Activated T-helper 2 cell treated with anti-CD3 and anti-CD28 coated beads, Interferon-gamma antibody, Interleukin-2, Interleukin-4, amounts not matched to agents 10 μg/mL and 5 μg/mL and 100 μg/mL, durations not matched to agents 14 hours and 24 hours and 36 hours (primary cell): ENCODE measurements at regions not wholly inside any gene's neighbourhood (a gene's known extent, or its start where the extent isn't known, plus 50 kb on each side); places are given as distances from the start of the nearest gene placed in this dataset.

Experiments
- DNase-seq: peaks from one replicate; pipeline ENCODE4 v3.0.0; 2021; ENCODE audit warnings: low spot score
- H3K27ac Mint-ChIP-seq: one replicate; pipeline ENCODE4 v1.8.0; 2021; ENCODE audit warnings: mixed read lengths
- H3K27me3 Mint-ChIP-seq: one replicate; pipeline ENCODE4 v1.8.0; 2021; ENCODE audit warnings: low read depth, mixed read lengths
- H3K36me3 Mint-ChIP-seq: one replicate; pipeline ENCODE4 v1.8.0; 2021; ENCODE audit warnings: low read depth, mixed read lengths
- H3K4me1 Mint-ChIP-seq: one replicate; pipeline ENCODE4 v1.8.0; 2021; ENCODE audit warnings: low read depth, mixed read lengths
- H3K4me3 Mint-ChIP-seq: one replicate; pipeline ENCODE4 v1.8.0; 2021; ENCODE audit warnings: low read depth, mild to moderate bottlenecking, moderate library complexity, mixed read lengths
- H3K9me3 Mint-ChIP-seq: one replicate; pipeline ENCODE4 v1.8.0; 2021; ENCODE audit warnings: mixed read lengths
- intact Hi-C: fragments of 100-400 bp; cut with micrococcal nuclease; formaldehyde crosslinking; loops from one replicate; pipeline ENCODE4 v1.15.1; 2023

GRCh38 chr11:15471895-15472799 is 357.4 kb downstream of the INSC start:
- H3K4me3 Mint-ChIP-seq: no peak overlapping the region
- intact Hi-C loops: no loop called here
- H3K36me3 Mint-ChIP-seq: no peaks in the 10 kb centered on the region
- DNase-seq: no peak
- H3K9me3 Mint-ChIP-seq: no peaks in the 10 kb centered on the region
- no peaks in the 10 kb centered on the region for H3K4me1 Mint-ChIP-seq
- H3K27ac Mint-ChIP-seq: no peak overlapping the region
- no peaks in the 10 kb centered on the region for H3K27me3 Mint-ChIP-seq

- Mint-ChIP-seq H3K27ac (no peak overlapping the region), H3K9me3 (no peaks in the 10 kb centered on the region), H3K27me3 (no peaks in the 10 kb centered on the region), H3K4me1 (no peaks in the 10 kb centered on the region), H3K36me3 (no peaks in the 10 kb centered on the region), H3K4me3 (no peak overlapping the region)
- intact Hi-C loops: no loop called here
- DNase-seq: no peak
These were observed 359.5 kb downstream of the INSC start for GRCh38 chr11:15473954-15474837.

- intact Hi-C loops: no loop called here
- H3K36me3 Mint-ChIP-seq: no peaks in the 10 kb centered on the region
- no peaks in the 10 kb centered on the region for H3K9me3 Mint-ChIP-seq
- H3K4me3 Mint-ChIP-seq: no peak overlapping the region
- DNase-seq: no peak
- H3K27ac Mint-ChIP-seq: no peak overlapping the region
- no peaks in the 10 kb centered on the region for H3K27me3 Mint-ChIP-seq
- H3K4me1 Mint-ChIP-seq: no peaks in the 10 kb centered on the region
These were observed 361.7 kb downstream of the INSC start for GRCh38 chr11:15476371-15476917.

- Mint-ChIP-seq H3K36me3 (no peaks in the 10 kb centered on the region), H3K27ac (no peak overlapping the region), H3K4me1 (no peaks in the 10 kb centered on the region), H3K27me3 (no peaks in the 10 kb centered on the region), H3K9me3 (no peaks in the 10 kb centered on the region), H3K4me3 (no peak overlapping the region)
- DNase-seq: no peak
- intact Hi-C loops: no loop called here
These were observed 367.1 kb downstream of the INSC start for GRCh38 chr11:15481871-15482270.

- Mint-ChIP-seq H3K36me3 (no peaks in the 10 kb centered on the region), H3K27ac (no peak overlapping the region), H3K4me3 (no peak overlapping the region), H3K4me1 (no peaks in the 10 kb centered on the region), H3K9me3 (no peaks in the 10 kb centered on the region), H3K27me3 (no peaks in the 10 kb centered on the region)
- DNase-seq: no peak
- intact Hi-C loops: no loop called here
These were observed 368.5 kb downstream of the INSC start for GRCh38 chr11:15483205-15483604.

GRCh38 chr11:15484398-15484797 is 369.7 kb downstream of the INSC start:
- intact Hi-C loops: no loop called here
- no peaks in the 10 kb centered on the region for H3K36me3 Mint-ChIP-seq

GRCh38 chr11:15485432-15485831 is 370.7 kb downstream of the INSC start:
- Mint-ChIP-seq H3K27me3 (no peaks in the 10 kb centered on the region), H3K36me3 (no peaks in the 10 kb centered on the region), H3K27ac (no peak overlapping the region), H3K4me1 (no peaks in the 10 kb centered on the region), H3K4me3 (no peak overlapping the region), H3K9me3 (no peaks in the 10 kb centered on the region)
- intact Hi-C loops: no loop called here
- DNase-seq: no peak

More at GRCh38 chr11:15484398-15484797, 369.7 kb downstream of the INSC start:
- H3K27ac Mint-ChIP-seq: no peak overlapping the region
- no peaks in the 10 kb centered on the region for H3K27me3 Mint-ChIP-seq
- DNase-seq: no peak
- no peak overlapping the region for H3K4me3 Mint-ChIP-seq
- no peaks in the 10 kb centered on the region for H3K9me3 Mint-ChIP-seq
- no peaks in the 10 kb centered on the region for H3K4me1 Mint-ChIP-seq

GRCh38 chr11:15489281-15489680 is 374.6 kb downstream of the INSC start:
- H3K36me3 Mint-ChIP-seq: no peaks in the 10 kb centered on the region
- no peaks in the 10 kb centered on the region for H3K4me1 Mint-ChIP-seq
- H3K9me3 Mint-ChIP-seq: no peaks in the 10 kb centered on the region
- no peak overlapping the region for H3K27ac Mint-ChIP-seq
- intact Hi-C loops: no loop called here
- no peaks in the 10 kb centered on the region for H3K27me3 Mint-ChIP-seq
- DNase-seq: no peak
- no peak overlapping the region for H3K4me3 Mint-ChIP-seq

- intact Hi-C loops: no loop called here
- Mint-ChIP-seq H3K4me1 (no peaks in the 10 kb centered on the region), H3K9me3 (no peaks in the 10 kb centered on the region), H3K27ac (no peak overlapping the region), H3K4me3 (no peak overlapping the region), H3K27me3 (no peaks in the 10 kb centered on the region), H3K36me3 (no peaks in the 10 kb centered on the region)
- DNase-seq: no peak
These were observed 375.8 kb downstream of the INSC start for GRCh38 chr11:15490535-15490934.

- Mint-ChIP-seq H3K9me3 (no peaks in the 10 kb centered on the region), H3K27ac (no peak overlapping the region), H3K36me3 (no peaks in the 10 kb centered on the region), H3K4me3 (no peak overlapping the region), H3K27me3 (no peaks in the 10 kb centered on the region), H3K4me1 (no peaks in the 10 kb centered on the region)
- no peak for DNase-seq
- intact Hi-C loops: no loop called here
These were observed 378.3 kb downstream of the INSC start for GRCh38 chr11:15493066-15493465.

GRCh38 chr11:15493921-15494620 is 379.3 kb downstream of the INSC start:
- intact Hi-C loops: no loop called here
- Mint-ChIP-seq H3K4me3 (no peak overlapping the region), H3K36me3 (no peaks in the 10 kb centered on the region), H3K27ac (no peak overlapping the region), H3K4me1 (no peaks in the 10 kb centered on the region), H3K9me3 (no peaks in the 10 kb centered on the region), H3K27me3 (no peaks in the 10 kb centered on the region)
- no peak for DNase-seq

- Mint-ChIP-seq H3K27ac (no peak overlapping the region), H3K4me3 (no peak overlapping the region), H3K4me1 (no peaks in the 10 kb centered on the region), H3K36me3 (no peaks in the 10 kb centered on the region), H3K9me3 (no peaks in the 10 kb centered on the region), H3K27me3 (no peaks in the 10 kb centered on the region)
- DNase-seq: no peak
- intact Hi-C loops: no loop called here
These were observed 380.0 kb downstream of the INSC start for GRCh38 chr11:15494740-15495139.
